HG02798 (cell line): ENCODE measurements at regions not wholly inside any gene's neighbourhood (a gene's known extent, or its start where the extent isn't known, plus 50 kb on each side); places are given as distances from the start of the nearest gene placed in this dataset.

Experiments used
- ATAC-seq: cut with Tn5 transposase; IDR thresholded peaks from one replicate; pipeline ENCODE4 v1.9.1; 2021; ENCODE audit warnings: mild to moderate bottlenecking; ENCODE audit not compliant: unreplicated experiment, poor library complexity

DNA sequence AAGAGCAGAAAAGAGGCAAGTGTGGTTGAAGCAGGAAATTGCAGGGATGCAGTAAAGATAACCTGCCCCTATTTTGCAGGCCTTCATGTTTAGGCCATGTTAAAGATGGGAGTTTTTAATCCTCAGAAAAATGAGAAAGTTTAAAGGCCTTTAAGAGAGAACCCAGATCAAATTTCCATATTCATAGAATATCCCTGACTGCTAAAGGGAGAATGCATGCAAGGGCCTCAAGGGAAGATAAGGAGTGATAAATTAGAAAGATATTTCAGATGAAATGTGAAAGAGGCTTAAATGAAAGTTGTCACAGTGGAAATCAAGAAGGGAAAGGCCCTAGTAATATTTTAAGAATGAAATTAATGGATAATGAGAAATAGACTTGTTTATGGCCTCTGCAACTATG, 292.1 kb downstream of the SATB1 start:
- no peak for ATAC-seq

DNA sequence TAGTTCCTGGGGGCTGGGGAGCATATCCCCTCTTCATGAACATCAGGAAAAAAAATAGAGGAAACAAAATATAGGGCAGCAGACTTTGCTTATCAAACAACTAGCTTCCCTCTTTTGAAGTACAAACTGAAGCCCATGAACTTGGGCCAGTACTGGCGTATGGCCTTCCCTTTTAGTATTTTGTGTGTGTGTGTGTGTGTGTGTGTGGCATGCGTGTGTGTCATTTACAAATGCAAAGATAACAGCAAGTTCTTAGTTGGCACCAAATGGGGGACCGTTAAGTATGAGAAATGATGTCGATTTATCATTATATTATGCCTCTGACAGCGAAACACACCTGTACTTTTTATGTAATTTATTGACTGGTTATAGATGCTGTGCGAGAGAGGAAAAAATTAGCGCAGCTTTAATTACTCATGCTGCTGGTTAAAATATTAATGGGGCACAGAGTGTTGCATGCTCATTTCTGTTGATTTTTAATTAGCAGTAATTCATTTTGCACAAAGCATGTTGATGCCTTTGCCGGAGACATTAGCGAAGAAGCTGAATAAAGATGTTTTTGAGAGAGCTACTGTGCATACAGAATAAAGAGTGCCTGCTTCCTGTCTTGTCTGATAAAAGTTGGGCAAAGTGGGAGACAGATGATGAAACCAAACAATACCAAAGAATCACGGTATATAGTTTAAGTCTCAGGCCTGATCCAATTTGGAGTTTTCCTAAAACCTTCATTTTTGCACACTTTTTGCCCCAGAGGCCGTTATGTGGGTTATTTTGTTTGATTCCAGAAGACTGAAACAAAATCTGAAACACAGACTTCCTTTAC, 297.1 kb downstream of the SATB1 start:
- no peak for ATAC-seq

DNA sequence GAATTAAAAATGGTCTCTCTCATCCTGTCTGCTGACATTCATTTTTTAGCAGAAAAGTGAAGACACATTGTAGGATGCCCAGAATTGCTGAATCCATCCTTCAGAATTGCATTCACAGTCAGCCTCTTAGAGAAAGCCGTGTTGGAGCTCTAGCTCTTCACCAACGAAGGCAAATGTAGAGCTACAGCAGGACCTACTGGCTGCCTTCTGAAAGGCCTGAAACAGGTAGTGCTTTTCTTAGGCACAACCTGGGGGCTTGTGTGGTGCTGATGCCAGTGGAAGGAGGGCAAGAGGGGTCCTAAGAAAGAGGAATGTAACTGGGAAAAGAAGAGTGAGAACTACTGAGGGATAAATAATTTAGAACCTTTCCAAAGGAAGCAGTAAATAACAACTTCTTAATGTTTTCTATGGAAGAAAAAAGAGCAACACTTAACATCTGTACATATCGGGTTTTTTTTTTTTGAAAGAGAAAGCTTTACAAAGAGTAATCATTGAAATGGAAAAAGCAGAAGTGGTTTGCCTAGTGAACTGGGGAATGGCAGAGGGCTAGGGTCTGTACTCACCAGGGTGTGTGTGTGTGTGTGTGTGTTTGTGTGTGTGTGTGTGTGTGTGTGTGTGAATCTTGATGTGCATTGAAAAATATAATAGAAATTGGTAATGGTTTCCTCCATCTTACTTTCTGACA, 297.8 kb downstream of the SATB1 start:
- peak; percentile 82 for ATAC-seq

DNA sequence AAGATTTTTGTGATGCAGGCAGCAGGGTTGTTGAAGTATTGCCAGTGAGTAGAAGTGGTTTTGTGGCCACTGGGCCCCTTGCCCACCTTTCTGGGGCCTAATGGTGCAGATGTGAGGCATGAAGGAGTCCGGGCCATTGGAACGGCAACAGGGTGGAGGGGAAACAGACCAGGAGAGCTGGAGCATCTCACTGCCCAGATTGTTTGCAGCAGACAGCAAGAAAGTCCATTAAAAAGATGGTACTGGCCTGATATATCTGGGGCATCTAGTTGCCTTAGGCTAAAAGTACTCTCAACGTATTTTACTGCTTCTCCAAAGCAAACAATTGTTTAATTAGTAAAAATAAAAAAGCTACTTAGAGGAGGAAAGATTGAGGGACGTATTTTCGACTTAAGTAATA, 298.4 kb downstream of the SATB1 start:
- no peak for ATAC-seq

DNA sequence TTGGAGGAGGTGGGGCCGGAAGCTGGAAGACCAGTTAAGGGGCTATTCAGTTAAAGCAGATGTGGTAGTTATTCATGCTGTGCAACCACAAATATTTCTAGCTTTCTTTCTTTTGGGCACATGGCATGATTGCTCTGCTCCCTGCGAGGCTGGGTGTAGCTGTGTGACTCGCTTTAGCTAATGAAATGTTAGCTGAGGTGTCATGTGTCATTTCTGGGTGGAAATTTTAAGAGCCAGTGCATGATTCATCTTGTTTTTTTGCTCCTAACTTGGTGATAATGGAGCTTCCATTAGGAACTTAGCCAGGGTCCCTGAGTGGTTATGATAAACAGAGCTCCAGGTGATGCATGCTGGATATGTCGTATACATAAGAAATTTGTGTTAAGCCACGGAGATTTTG, 300.6 kb downstream of the SATB1 start:
- no peak for ATAC-seq

DNA sequence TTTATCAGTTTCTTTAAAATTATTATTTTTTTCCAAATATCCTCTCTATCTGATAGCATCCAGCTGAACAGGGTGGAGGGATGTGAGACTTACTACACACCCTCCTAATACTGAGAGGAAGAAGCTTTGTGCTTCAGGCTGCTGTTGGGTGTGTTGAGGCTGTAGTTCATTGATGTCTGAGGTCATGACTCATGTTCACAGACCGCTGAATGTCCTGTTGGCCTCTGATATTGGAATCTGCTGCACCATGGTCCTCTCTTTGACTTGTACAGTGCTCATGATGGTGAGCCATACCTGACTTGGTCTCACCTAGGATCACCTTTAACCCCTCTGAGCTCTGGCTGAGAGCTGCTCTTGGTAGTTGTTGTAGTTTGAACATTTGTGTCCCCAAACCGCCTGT, 302.9 kb downstream of the SATB1 start:
- no peak for ATAC-seq

DNA sequence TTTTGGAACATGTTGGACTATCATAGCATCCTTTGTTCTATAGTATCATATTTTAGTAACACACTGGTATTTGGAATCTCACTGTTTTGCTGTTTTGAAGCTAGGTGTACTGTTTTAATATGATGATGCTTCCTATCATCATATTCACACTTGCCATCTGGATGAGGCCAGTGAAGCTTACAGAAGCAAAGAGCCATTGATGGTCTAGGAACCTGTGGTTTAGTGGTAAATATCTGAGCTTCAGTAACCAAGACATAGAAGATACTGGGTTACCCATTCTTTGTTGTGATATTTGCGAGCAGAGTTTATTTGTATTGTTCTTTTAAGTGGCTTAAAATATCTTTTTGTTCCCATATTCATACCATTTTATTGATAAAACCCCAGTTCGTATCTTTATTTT, 304.1 kb downstream of the SATB1 start:
- no peak for ATAC-seq

DNA sequence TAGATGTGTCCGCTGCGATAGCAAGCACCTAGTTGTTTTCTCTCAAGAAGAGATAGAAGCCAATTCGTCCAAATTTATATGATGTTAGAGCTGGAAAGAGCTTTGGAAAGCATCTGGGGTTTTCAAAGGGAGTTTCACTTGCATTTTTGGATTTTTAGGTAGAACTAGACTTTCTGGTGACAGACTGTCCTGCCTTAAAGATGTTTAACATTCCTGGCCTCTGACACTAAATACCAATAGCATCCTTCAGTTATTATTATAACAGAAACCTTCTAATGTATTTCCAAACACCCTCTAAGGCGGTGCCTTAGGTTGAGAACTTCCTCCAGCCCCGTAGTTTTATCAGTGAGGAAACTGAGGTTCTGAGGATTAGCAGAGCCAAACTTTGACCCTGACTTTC, 305.3 kb downstream of the SATB1 start:
- no peak for ATAC-seq

DNA sequence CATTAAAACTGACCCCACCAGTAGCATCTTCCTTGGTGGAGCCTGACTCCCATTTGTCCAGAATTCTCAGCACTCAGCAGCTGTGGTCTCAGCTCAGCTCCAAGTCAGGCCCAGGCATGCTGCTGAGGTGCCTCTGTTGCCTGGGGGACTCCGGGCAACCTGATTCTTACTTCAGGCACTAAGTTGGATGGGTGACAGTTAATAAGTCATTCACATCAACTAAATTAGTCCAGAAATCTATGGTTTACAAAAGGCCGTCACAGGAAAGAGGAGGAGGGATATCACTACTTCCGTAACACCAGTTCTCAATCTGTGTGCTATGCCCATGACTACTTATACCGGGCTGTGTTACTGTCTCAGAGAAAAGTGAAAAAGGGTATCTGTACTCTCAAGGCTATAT, 310.2 kb downstream of the SATB1 start:
- no peak for ATAC-seq

DNA sequence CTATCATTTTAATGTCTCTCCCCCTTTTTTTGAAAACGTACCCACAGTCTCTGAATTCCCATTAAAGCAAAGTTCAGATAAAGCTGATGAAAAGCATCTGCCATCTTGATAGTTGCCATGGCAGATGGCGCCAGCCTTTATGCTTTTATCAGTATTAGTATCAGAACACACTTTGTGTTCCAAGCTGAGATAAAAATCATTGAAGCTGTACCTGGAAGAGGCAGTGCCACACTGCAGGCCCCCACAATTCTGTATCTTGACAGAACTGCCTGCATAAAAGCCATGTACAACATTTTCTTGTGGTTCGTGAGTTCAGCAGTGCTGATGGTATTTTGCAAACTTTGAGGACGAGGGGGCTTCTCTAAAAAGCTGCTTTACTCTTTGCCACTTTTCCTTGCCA, 311.7 kb downstream of the SATB1 start:
- no peak for ATAC-seq

DNA sequence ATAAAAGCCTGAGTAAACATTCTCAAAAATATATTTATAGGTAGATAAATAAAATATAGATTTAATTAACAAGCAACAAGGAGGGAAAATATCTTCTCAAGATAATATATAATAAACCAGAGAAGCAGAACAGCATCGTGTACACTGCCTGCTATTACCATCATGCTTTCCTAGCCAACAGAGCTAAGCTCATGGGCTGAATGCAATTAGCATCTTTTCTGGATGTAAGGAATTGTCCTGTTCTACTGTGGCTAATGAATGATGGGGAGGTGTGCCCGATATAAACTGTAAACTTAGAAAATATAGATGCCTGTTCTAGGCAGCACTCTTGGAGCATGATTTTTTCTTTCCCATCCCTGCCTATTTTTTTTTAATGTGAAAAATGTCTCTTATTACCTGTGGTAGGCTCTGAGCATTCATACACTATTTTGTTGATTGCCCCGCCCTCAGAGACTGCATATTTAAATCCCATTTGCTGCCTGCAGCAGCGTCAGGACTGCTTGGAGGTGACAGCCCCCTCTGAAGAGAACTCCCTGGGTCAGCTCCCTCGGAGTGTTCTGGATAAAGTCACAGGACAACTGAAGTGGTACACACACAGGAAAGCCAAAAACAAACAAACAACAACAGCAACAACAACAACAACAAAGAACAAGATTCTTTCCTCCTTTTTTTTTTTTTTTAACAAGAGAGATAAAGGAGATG, 312.3 kb downstream of the SATB1 start:
- no peak for ATAC-seq

DNA sequence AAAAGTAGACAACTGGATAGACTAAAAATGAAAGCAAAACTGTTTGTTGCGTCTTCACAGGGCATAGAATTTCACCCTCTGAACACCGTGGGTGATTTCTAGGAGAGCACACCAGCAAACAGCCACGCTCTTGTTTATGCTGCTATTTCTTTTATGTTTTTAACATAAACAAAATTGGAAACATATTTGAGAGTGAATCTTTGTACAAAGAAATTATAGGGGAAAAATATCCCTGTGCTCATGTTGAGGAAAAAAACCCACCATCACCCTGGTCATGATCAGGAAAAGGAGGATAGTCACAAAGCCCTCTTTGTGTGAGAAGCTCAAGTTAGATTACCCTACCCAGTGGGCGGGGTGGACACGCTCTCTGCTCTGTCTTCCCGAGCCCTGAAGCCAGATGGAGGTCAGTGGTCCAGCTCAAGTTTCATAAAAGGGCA, 313.3 kb downstream of the SATB1 start:
- peak; percentile 86 for ATAC-seq

DNA sequence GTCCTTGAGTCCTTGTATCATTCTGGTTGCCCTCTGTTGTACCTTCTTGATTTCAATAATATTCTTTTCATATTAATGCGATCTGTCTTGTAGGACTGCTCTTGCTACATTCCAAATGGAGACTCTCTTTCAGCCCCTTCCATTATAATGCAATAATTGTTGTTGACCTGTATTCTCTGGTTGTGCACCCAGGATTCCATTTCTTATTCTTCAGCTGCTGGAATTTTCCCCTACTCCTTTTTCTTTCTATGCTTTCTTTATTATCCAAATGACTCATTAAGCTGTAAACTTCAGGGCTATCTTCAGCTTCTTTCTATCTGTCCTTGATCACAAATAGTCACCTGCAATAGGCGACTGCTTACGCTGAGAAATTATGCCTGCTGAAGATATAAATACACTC, 321.5 kb downstream of the SATB1 start:
- ATAC-seq, result no peak

DNA sequence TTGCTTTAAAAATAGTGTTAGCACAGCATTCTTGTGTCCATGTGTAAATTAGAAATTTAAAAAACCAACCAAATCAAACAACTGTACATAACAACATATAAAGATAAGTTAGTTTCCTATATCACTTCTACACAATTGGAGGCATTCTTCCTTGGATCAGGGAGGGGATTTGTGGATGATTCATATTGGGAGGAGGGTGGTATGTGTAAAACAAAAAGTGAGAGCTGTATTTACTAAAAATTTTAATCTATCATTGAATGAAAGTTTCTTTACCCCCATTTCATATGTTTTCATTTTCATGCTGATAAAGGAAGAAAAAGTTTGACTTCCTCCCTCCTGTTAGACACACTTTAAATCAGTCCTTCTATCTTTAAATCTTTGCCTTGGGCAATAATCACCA, 325.0 kb downstream of the SATB1 start:
- ATAC-seq, result no peak

DNA sequence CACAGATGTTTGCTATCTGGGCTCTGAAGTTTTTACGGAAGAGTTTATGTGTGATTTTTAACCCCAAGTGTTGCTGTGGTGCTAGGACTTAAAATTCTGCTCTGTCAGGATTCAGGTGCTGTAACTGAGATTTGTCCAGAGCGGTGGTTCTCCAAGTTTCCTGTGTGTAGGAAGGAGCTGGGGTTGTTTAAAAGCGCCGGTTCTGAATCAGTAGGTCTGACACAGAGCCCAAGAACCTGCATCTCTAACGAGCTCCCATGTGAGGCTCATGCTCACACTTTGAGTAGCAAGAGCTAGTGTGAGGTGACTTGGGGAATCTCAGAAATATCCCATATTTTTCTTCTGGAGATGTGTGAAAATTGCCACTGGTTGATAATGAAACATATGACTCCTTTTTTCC, 325.5 kb downstream of the SATB1 start:
- no peak for ATAC-seq

DNA sequence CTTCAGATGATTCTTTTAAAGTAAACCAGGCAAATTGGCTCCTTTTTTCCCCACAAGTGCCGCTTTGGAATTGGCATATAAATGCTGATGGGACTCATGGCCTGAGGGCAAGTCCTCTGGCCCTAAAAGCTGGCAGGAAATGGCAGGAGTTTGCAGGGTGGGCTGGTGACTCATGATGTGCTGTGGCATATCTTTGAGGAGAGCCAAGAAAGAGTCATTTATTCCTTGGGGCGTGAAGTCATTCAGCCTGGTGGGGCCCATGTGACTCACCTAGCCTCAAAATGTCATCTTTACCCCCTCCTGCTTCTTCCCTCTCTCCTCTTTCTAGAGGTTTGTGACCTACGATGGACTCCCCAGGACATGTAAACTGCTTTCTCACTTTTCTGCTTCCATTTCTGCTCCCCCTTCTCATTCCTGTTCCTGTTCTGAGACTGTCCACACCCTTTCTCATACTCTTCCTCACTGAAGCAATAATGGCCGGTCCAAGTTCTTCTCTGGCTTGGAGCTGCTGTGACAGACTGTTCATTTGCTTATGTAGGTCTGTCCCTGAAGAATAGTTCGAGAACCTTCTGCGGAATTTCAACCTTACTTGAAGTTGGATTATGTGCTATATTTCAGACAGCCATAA, 326.1 kb downstream of the SATB1 start:
- ATAC-seq, result no peak

DNA sequence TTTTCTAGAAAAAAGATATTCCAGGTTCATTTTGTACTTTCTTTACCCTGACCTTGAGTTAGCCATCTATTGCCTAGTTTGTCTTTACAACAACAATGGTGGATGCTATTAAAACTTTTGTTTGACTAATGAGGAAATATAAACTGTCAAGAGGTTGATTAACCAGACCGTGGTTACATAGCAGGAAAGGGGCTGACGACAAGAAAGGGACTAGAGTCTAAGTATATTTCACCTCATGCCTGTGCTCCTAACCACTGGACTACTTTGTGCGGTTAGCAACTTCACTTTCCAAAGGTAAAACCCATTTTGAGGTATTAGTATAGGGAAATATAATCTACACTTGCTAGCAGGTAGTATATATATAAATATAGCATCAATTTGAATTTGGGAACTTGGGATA, 327.1 kb downstream of the SATB1 start:
- no peak for ATAC-seq

DNA sequence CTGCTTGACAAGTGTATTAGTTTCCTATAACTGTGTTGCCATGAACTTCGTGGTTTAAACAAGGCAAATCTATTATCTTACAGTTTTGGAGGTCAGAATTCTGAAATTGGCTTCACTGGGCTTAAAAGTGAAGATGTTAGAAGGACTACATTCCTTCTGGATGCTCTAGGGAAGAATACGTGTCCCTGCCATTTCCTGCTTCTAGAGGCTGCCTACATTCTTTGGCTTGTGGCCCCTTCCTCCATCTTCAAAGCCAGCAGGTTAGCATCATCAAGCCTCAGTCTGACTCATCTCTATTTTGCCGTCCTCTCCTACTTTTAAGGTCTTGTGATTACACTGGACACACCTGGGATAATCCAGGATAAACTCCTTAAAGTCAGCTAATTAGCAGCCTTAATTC, 327.7 kb downstream of the SATB1 start:
- ATAC-seq, result no peak

DNA sequence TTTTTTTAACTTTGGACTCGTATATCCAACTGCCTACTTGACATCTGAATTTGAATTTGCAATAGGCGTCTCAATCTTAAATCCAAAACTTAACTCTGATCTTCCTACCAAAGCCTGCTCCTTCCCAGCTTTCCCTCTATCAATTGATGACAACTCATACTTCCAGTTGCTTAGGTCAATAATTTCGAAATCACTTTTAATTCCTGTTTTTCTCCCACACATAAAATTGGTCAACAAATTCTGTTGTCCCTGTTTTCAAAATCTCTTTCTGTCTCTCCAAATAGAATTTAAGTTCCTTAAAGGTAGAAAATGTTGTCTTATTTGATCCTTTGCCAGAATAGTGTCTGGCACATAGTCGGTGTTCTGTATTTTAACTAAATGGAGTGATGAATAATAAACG, 332.4 kb downstream of the SATB1 start:
- no peak for ATAC-seq

DNA sequence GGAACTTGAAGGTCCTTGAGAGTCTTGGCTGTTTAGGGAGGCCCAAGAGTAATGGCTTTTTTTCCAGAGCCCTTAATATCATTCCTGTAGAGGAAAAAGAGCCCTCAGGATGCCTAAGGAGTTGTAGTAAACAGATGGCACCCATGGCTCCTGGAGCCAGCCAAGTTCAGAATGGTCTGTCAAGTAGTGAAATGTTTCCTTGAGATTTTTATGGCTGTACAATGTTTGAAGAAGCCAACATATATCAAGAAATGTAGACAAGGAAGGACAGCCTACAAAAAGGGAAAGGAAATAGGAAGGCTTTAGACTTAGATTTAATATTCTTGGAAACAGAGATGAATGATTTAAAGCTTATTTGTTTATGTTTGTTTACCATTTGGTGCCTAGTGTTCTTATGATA, 334.8 kb downstream of the SATB1 start:
- ATAC-seq, result no peak

DNA sequence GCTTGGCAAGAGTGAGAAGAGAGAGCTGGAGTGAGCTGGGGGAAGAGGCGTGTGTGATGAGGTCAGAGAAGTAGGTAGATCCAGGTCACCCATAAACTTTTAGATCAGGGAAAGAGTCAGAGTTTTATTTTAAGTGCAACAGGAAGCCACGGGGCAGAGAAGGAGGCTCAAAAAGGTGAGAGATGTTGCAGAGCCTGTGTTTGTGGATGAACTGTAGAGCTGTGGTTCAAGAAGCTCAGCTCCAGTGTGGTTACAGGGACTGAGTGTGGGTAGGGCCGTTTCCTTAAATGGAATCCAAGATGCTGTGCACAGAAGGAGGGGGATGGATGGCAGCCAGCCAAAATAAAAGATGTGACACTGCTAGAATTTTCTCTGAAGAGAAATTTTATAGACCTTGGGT, 337.2 kb downstream of the SATB1 start:
- ATAC-seq, result no peak
